ENCODE measurements at regions not wholly inside any gene's neighbourhood (a gene's known extent, or its start where the extent isn't known, plus 50 kb on each side); places are given as distances from the start of the nearest gene placed in this dataset.
A peak's percentile ranks its signal among the peaks of the same experiment; 100 is the strongest.
"Not testable (repeated sequence)": the region's sequence is repeated elsewhere in the genome, so short reads cannot be mapped to it uniquely, and the experiment has no call there.

GRCh38 chr6:135655055-135655454 is 157.5 kb upstream of the AHI1 start:
- DNase-seq, result no peak

DNA sequence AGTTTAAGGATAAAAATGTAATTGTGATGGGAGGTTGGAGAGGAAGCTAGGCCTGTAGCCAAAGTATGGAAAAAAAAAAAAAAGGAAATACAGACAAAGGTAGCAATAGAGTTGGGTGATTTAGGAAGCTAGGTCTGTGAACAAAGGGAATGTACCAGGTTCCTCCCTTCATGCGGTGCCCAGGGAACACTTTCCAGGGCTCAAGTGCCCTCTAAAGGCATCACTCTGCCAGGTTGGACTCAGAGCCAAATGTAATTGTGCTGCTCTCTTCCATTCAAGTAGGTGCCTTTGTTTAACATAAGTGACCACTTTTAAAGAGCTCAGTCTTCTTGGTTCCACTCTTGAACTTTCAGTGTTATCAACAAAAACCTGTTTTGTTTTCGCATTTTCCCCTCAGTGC is 159.7 kb upstream of the AHI1 start:
- no peak for DNase-seq

DNA sequence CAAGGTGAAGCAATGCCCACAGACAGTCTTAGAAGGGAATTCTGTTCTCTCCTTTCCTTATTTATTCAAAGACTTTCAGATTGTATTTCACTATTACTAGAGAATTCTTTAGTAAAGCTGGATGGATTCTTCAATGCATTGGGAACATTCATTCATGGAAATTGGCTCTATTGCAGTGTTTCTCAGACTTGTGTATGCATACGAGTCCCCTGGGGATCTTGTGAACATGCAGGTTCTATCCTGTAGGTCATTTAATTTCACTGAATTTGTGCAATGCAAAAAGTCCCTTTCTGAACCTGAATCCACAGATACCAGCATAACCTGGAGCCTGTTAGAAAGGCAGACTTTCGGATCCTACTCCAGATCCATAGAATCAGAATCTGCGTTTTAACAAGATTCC is 160.9 kb upstream of the AHI1 start:
- DNase-seq, result no peak

DNA sequence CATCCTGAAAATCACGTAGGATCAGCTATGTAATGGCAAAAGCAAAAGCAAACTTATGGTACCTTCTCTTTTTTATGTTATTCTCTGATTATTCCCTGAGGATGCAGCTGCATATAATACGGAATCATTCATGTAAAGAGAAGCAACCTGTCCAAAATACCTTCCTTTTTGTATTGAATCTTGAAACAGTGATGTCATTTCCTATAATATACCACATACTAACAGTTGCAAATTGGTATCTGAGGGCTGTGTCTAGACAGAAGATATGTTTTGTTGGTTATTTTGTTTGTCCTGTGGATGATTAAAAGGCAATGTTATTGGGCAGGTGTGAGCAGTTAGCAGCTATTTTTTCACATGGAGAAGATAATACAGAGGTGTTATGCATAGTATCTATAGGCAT is 161.4 kb upstream of the AHI1 start:
- no peak for DNase-seq

DNA sequence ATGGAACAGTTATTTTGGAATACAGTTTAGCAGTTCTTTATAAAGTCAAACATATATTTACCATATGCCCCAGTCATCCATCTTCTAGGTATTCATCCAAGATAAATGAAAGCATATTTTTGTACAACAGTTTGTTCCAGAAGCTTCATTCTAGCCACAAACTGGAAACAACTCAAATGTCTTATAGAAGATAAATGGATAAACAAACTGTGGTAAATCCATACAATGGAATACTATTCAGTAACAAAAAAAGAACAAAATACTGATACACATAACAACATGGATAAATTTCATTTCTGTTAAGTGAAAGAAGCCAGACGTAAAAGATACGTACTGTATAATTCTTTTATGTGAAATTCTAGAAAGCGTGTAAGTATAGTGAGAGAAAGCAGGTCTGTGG is 167.0 kb upstream of the AHI1 start:
- DNase-seq, result no peak

DNA sequence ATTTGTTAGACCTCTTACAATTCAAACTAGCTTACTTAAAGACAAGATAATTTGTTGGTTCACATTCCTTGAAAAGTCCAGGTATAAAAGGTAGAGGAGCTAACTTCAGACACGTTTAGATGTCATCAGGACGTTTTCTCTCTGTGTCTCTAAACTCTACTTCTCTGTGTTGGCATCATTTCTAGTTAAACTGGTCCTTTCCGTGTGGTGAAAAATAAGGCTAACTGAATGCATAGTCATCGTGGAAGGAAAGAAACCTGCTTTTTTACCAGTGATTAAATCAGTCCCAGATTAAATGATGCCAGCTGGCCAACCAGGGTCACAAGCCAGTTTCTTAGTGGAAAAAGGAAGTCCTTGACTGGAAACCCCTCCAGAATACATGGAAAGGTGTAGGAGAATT is 168.4 kb upstream of the AHI1 start:
- DNase-seq, result no peak

GRCh38 chr6:135667691-135668455 is 170.3 kb upstream of the AHI1 start:
- DNase-seq, result no peak

DNA sequence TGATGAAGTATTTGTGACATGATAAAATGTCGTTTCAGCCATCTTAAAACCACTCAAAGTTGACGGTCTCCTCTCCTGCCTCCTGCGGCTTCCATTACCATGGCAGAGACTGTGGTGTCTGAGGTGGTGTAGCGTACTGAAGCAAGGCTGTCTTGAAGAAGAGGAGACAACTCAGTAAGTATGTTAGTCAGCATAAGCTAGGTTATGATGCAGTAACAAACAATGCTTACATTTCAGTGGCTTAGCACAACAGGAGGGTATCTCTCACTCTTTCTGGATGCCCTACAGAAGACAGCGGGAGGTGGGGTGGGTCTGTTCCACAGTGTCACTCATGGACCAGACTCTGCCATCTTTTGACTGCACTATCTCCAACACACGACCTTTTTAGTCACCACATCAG is 174.7 kb upstream of the AHI1 start:
- DNase-seq, result no peak

DNA sequence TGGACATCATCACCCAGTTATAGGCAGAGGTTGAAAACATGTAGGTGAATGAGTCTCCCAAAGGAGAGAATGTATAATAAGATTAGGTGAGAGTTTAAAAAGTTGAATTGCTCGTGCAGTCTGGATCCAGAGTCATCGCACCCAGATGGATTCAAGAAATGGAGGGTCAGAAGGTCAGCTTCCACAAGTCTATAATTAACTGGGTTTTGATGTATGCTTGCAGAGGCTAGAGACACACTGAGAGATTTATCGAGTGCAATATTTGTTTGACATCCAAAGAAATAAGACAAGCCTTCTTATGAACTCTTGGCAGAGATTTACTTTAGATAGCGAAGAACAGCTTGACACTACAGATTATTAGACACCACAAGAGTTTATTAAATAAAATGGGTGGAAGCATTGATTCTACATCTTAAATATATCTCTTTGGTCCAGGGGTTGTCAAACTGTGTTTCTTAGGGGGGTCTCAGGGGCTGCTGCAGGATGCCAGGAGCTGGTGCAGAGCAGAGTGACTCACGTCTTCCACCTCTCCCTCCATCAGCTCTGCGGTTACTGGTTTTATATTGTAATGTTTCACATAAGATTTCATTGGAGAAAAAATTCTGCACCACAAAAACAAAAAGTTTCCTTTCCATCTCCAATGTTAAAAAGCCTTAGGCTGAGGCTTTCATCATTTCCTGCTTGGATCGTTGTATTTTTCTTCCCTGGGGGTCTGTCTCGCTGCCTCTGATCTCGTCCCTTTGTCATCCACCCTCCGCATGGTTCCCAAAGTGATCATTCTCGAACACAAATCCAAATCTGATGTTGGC is 176.2 kb upstream of the AHI1 start:
- DNase-seq, result peak; percentile 8

GRCh38 chr6:135675026-135675425 is 176.5 kb upstream of the PDE7B start:
- DNase-seq, result no peak

DNA sequence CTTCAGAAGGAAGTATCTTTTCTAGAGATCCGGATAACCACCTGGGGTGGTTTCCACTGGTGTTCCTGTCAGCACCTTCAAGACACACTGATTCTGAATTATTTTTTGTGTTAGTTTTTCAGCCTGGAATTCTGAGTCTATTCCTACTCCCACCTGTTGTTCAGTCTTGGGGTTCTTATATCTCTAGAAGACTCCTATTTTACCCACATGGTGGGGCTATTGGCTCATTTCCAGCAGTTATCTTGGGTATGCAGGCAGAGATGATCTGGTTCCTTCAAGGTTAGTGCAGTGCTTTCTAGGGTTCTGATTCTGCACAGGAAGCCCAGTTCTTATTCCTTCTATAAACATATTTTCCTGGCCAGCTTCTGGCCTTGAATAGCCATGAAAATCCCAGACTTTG is 175.6 kb upstream of the PDE7B start:
- peak; percentile 43 for DNase-seq

GRCh38 chr6:135680964-135681913 is 170.3 kb upstream of the PDE7B start:
- DNase-seq, result no peak

- DNase-seq, result no peak
These were observed 164.7 kb upstream of the PDE7B start for GRCh38 chr6:135686784-135687301.

GRCh38 chr6:135688476-135688875 is 163.0 kb upstream of the PDE7B start:
- not testable (repeated sequence) for DNase-seq

- no peak for DNase-seq
These were observed 159.1 kb upstream of the PDE7B start for GRCh38 chr6:135692426-135692825.

GRCh38 chr6:135693811-135694370 is 157.6 kb upstream of the PDE7B start:
- no peak for DNase-seq

GRCh38 chr6:135699705-135700104 is 151.8 kb upstream of the PDE7B start:
- no peak for DNase-seq

- no peak for DNase-seq
These were observed 150.1 kb upstream of the PDE7B start for GRCh38 chr6:135701426-135701825.

- no peak for DNase-seq
These were observed 148.5 kb upstream of the PDE7B start for GRCh38 chr6:135703007-135703406.

GRCh38 chr6:135703621-135704020 is 147.9 kb upstream of the PDE7B start:
- DNase-seq, result peak; percentile 59

- no peak for DNase-seq
These were observed 144.1 kb upstream of the PDE7B start for GRCh38 chr6:135707426-135707825.

- DNase-seq, result no peak
These were observed 141.5 kb upstream of the PDE7B start for GRCh38 chr6:135710042-135710441.

GRCh38 chr6:135722190-135722589 is 129.3 kb upstream of the PDE7B start:
- no peak for DNase-seq

Measured in activated CD4-positive, alpha-beta T cell treated with anti-CD3 and anti-CD28 coated beads, Interleukin-2, amount 50 U/mL, for 16 hours (primary cell).